ENCODE measurements at regions not wholly inside any gene's neighbourhood (a gene's known extent, or its start where the extent isn't known, plus 50 kb on each side); places are given as distances from the start of the nearest gene placed in this dataset.

DNA sequence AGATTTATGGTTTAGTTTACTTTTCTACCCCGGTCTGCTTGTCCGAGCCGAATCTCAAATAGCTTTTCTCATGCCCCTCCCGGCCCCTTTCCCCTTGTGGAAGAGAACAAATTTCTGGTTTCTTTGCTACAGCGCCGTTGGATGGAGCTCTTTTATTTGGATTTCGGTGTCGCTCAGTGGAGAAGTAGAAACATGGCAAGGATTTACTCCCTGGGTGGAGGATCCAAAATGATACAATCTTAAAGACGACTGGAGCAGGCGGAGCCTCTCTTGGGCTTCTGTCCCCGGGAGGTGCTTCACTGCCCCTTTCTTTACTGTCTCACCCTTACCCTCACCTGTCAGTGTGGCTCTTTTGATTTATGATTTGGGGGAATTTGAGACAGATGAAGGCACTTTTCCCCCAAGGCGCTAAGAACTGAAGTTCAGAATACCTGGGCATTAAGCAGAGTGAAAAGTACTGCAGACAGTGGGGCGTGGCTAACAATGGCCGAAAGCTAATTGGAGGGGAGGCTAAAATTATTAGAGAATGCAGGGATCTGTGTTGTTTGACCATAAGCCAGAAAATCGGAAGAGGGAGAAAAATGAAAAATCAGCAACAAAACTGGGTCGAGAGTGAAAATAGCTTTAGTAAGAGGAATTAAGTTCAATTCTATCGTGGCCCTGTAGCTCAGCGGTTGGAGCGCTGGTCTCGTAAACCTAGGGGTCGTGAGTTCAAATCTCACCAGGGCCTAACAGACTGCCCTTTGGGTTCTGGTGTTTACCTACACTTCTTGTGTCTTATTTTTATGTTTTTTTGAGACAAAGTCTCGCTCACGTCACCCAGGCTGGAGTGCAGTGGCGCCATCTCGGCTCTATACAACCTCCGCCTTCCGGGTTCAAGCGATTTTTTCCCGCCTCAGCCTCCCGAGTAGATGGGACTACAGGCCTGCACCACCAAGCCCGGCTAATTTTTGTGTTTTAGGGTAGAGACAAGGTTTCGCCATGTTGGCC is 145.1 kb upstream of the ZNF184 start:
- TF ChIP-seq, protein P1, sequence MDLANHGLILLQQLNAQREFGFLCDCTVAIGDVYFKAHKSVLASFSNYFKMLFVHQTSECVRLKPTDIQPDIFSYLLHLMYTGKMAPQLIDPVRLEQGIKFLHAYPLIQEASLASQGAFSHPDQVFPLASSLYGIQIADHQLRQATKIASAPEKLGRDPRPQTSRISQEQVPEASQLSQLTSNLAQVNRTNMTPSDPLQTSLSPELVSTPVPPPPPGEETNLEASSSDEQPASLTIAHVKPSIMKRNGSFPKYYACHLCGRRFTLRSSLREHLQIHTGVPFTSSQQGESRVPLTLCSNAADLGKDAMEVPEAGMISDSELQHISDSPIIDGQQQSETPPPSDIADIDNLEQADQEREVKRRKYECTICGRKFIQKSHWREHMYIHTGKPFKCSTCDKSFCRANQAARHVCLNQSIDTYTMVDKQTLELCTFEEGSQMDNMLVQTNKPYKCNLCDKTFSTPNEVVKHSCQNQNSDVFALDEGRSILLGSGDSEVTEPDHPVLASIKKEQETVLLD (CRISPR knock-in tag; IDR thresholded peaks at IDR 0.05; ENCODE audit: low read depth) = no peak
- TF ChIP-seq, protein P2, sequence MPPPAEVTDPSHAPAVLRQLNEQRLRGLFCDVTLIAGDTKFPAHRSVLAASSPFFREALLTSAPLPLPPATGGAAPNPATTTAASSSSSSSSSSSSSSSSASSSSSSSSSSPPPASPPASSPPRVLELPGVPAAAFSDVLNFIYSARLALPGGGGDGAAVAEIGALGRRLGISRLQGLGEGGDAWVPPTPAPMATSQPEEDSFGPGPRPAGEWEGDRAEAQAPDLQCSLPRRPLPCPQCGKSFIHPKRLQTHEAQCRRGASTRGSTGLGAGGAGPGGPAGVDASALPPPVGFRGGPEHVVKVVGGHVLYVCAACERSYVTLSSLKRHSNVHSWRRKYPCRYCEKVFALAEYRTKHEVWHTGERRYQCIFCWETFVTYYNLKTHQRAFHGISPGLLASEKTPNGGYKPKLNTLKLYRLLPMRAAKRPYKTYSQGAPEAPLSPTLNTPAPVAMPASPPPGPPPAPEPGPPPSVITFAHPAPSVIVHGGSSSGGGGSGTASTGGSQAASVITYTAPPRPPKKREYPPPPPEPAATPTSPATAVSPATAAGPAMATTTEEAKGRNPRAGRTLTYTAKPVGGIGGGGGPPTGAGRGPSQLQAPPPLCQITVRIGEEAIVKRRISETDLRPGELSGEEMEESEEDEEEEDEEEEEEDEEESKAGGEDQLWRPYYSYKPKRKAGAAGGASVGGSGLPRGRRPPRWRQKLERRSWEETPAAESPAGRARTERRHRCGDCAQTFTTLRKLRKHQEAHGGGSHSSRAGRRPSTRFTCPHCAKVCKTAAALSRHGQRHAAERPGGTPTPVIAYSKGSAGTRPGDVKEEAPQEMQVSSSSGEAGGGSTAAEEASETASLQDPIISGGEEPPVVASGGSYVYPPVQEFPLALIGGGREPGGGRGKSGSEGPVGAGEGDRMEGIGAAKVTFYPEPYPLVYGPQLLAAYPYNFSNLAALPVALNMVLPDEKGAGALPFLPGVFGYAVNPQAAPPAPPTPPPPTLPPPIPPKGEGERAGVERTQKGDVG (CRISPR knock-in tag; IDR thresholded peaks at IDR 0.05; ENCODE audit: borderline replicate concordance) = no peak
- TF ChIP-seq SALL1 (CRISPR knock-in tag; IDR thresholded peaks at IDR 0.05) (no peak), PHF8 (CRISPR knock-in tag; IDR thresholded peaks at IDR 0.05) (no peak), ZNF605 (CRISPR knock-in tag; IDR thresholded peaks at IDR 0.05) (no peak), MAZ (IDR thresholded peaks at IDR 0.05; ENCODE audit: borderline replicate concordance, low read depth, low read length) (no peak), MAZ (CRISPR knock-in tag; IDR thresholded peaks at IDR 0.05; ENCODE audit: low read depth) (no peak), KDM5A (IDR thresholded peaks at IDR 0.05; ENCODE audit: borderline replicate concordance, low read length) (no peak), POLR2AphosphoS5 (IDR thresholded peaks at IDR 0.05; ENCODE audit: low read depth, low read length) (no peak), IRF2 (CRISPR knock-in tag; IDR thresholded peaks at IDR 0.05) (no peak), NFE2L1 (CRISPR knock-in tag; IDR thresholded peaks at IDR 0.05; ENCODE audit: borderline replicate concordance) (no peak), ARID2 (CRISPR knock-in tag; IDR thresholded peaks at IDR 0.05; ENCODE audit: borderline replicate concordance) (no peak)
- TF ChIP-seq, protein P3, sequence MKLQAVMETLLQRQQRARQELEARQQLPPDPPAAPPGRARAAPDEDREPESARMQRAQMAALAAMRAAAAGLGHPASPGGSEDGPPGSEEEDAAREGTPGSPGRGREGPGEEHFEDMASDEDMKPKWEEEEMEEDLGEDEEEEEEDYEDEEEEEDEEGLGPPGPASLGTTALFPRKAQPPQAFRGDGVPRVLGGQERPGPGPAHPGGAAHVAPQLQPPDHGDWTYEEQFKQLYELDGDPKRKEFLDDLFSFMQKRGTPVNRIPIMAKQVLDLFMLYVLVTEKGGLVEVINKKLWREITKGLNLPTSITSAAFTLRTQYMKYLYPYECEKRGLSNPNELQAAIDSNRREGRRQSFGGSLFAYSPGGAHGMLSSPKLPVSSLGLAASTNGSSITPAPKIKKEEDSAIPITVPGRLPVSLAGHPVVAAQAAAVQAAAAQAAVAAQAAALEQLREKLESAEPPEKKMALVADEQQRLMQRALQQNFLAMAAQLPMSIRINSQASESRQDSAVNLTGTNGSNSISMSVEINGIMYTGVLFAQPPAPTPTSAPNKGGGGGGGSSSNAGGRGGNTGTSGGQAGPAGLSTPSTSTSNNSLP (IDR thresholded peaks at IDR 0.05; ENCODE audit: low read depth, low read length) = no peak
- TF ChIP-seq, protein P4, sequence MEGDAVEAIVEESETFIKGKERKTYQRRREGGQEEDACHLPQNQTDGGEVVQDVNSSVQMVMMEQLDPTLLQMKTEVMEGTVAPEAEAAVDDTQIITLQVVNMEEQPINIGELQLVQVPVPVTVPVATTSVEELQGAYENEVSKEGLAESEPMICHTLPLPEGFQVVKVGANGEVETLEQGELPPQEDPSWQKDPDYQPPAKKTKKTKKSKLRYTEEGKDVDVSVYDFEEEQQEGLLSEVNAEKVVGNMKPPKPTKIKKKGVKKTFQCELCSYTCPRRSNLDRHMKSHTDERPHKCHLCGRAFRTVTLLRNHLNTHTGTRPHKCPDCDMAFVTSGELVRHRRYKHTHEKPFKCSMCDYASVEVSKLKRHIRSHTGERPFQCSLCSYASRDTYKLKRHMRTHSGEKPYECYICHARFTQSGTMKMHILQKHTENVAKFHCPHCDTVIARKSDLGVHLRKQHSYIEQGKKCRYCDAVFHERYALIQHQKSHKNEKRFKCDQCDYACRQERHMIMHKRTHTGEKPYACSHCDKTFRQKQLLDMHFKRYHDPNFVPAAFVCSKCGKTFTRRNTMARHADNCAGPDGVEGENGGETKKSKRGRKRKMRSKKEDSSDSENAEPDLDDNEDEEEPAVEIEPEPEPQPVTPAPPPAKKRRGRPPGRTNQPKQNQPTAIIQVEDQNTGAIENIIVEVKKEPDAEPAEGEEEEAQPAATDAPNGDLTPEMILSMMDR (CRISPR knock-in tag; IDR thresholded peaks at IDR 0.05) = no peak

All from HepG2 (cell line).